Body of pancreas (tissue), 4 donors: ENCODE measurements at regions not wholly inside any gene's neighbourhood (a gene's known extent, or its start where the extent isn't known, plus 50 kb on each side); places are given as distances from the start of the nearest gene placed in this dataset.

Experiments
- ATAC-seq: fragments of 150-250 bp; one replicate; pipeline ENCODE4 v1.9.1; 2016
- DNase-seq, 4 donors: peaks; one replicate each; pipeline ENCODE4 v3.0.0-alpha.2; 2019
- H3K27ac ChIP-seq, 4 donors: fragments of 200-600 bp; sonication (generic); 1 replicate in 3 of 4; 2 replicates in 1 of 4; pipeline versions ENCODE4 v1.5.1 to v1.6.1; 2016 to 2019; ENCODE audit warnings: mild to moderate bottlenecking in 1 of 4, mixed read lengths in 1 of 4, moderate library complexity in 1 of 4
- H3K27me3 ChIP-seq, 2 donors: fragments of 200-600 bp; sonication (generic); one replicate each; pipeline ENCODE4 v1.6.0; 2016; ENCODE audit warnings: mild to moderate bottlenecking in 1 of 2
- H3K36me3 ChIP-seq, 2 donors: fragments of 200-600 bp; sonication (generic); replicated peaks in 1 of 2; 2 replicates each; pipeline ENCODE4 v1.5.1; 2016; ENCODE audit warnings: low read depth in 2 of 2; ENCODE audit not compliant: insufficient read depth in 1 of 2
- H3K4me1 ChIP-seq: fragments of 200-600 bp; sonication (generic); one replicate; pipeline ENCODE4 v1.6.0; 2016
- H3K4me3 ChIP-seq, 2 donors: fragments of 200-600 bp; sonication (generic); 1 replicate in 1 of 2; 2 replicates in 1 of 2; pipeline ENCODE4 v1.5.1; 2016 to 2019
- H3K9me3 ChIP-seq, 3 donors: fragments of 200-600 bp; sonication (generic); 1 replicate in 2 of 3; 2 replicates in 1 of 3; pipeline ENCODE4 v1.5.1; 2016
- CTCF ChIP-seq, 7 experiments: fragments of 450-650 bp in 4 of 7; fragments of 200-600 bp in 3 of 7; sonication (generic) in 3 of 7; IDR thresholded peaks; one replicate each; pipeline ENCODE4 v1.5.1; 2016 to 2019; ENCODE audit warnings: antibody characterized with exemption in 7 of 7
- POLR2A ChIP-seq, 3 donors: fragments of 450-650 bp; IDR thresholded peaks; one replicate each; pipeline ENCODE4 v1.6.1; 2016; ENCODE audit warnings: antibody characterized with exemption in 3 of 3, mild to moderate bottlenecking in 2 of 3
- WGBS, 2 donors: methylation state at CpG; one replicate each; pipeline ENCODE4 v1.1.5; 2017; 5-methylcytosine and 5-hydroxymethylcytosine counted together
- intact Hi-C: fragments of 100-400 bp; cut with DNase I; formaldehyde crosslinking; loops from one replicate; pipeline ENCODE4 v1.15.1; 2023

DNA sequence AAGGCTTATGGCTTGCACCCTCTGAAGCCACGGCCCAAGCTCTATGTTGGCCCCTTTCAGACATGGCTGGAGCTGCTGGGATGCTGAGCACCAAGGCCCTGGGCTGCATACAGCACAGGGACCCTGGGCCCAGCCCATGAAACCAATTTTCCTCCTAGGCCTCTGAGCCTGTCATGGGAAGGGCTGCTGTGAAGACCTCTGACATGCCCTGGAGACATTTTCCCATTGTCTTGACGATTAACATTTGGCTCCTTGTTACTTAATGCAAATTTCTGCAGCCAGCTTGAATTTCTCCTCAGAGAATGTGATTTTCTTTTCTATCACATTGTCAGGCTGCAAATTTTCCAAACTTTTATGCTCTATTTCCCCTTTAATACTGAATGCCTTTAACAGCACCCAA is 844.7 kb downstream of the PCDH18 start:
- H3K9me3 ChIP-seq, result no peaks in the 10 kb centered on the region
- no peak overlapping the region for H3K27ac ChIP-seq
- 47 to 66% methylated on average over 2 of the region's 2 CpGs for WGBS, 2 donors
- no peak overlapping the region for H3K4me3 ChIP-seq
- no peaks in the 10 kb centered on the region for H3K36me3 ChIP-seq
- H3K27me3 ChIP-seq, result no peaks in the 10 kb centered on the region
- H3K4me1 ChIP-seq, result no peaks in the 10 kb centered on the region
- TF ChIP-seq POLR2A (IDR thresholded peaks at IDR 0.05), result no peak
- TF ChIP-seq CTCF (IDR thresholded peaks at IDR 0.05), result no peak
- intact Hi-C loops, result no loop called here
- no peak for ATAC-seq
- DNase-seq, result no peak

- no peak for DNase-seq
- Histone ChIP-seq H3K27me3 (no peaks in the 10 kb centered on the region), H3K9me3 (no peaks in the 10 kb centered on the region), H3K36me3 (no peaks in the 10 kb centered on the region), H3K4me1 (no peaks in the 10 kb centered on the region), H3K4me3 (no peak overlapping the region), H3K27ac (no peak overlapping the region)
- intact Hi-C loops, result no loop called here
- ATAC-seq, result no peak
- TF ChIP-seq POLR2A (IDR thresholded peaks at IDR 0.05) (no peak), CTCF (IDR thresholded peaks at IDR 0.05) (no peak)
- 72 to 81% methylated on average over 6 of the region's 6 CpGs for WGBS, 2 donors
Measured at GRCh38 chr4:136687118-136687517, 845.2 kb downstream of the PCDH18 start.

DNA sequence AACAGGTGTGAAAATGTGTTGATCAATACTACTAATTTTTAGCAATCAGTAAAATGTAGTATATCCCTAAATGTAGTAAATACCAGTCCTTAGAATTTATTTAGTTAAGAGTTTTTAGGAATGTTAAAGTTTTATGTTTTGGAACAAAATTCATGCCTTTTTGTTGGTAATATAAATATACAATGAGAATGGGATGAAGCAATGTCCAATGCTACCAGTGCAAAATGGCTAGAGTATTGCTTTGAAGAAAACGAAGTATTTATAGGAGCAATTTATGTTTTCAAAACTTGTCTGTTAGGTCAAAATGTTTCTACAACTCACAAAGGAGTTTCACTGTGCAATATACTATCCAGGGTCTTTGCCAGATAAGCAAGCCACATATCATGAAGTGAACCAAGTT is 851.5 kb downstream of the PCDH18 start:
- no peaks in the 10 kb centered on the region for H3K36me3 ChIP-seq
- no peak overlapping the region for H3K27ac ChIP-seq
- DNase-seq (no peak), ATAC-seq (no peak)
- 33 to 59% methylated on average over 1 of the region's 1 CpG for WGBS, 2 donors
- no peak overlapping the region for H3K4me3 ChIP-seq
- intact Hi-C loops, result no loop called here
- H3K9me3 ChIP-seq, result no peaks in the 10 kb centered on the region
- no peaks in the 10 kb centered on the region for H3K27me3 ChIP-seq
- TF ChIP-seq POLR2A (IDR thresholded peaks at IDR 0.05) (no peak), CTCF (IDR thresholded peaks at IDR 0.05) (no peak)
- no peaks in the 10 kb centered on the region for H3K4me1 ChIP-seq

DNA sequence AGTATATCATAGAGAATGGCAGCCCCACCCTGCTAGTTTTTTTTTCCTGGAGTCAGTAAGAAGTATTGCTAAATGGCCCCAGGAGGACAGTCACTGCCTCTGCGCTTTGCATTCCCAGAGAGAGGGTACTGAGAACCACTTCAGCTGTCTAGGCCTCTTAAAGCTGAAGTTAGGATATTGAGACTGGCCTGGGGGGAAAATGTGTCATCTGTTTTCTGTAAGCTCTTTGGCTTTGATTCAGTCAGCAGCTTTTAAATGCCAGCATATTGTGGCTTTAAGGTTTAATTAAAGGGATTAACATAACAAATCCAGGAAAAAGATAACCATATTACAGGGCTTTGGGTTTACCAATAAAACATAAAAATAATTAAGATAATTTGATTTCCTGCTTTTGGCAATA is 852.0 kb downstream of the PCDH18 start:
- intact Hi-C loops, result no loop called here
- Histone ChIP-seq H3K4me3 (no peak overlapping the region), H3K4me1 (no peaks in the 10 kb centered on the region), H3K9me3 (no peaks in the 10 kb centered on the region), H3K27ac (no peak overlapping the region), H3K27me3 (no peaks in the 10 kb centered on the region), H3K36me3 (no peaks in the 10 kb centered on the region)
- DNase-seq (no peak), ATAC-seq (no peak)
- TF ChIP-seq CTCF (IDR thresholded peaks at IDR 0.05), result no peak
- no peak for TF ChIP-seq POLR2A (IDR thresholded peaks at IDR 0.05)
- 87 to 88% methylated on average over 1 of the region's 1 CpG for WGBS, 2 donors

DNA sequence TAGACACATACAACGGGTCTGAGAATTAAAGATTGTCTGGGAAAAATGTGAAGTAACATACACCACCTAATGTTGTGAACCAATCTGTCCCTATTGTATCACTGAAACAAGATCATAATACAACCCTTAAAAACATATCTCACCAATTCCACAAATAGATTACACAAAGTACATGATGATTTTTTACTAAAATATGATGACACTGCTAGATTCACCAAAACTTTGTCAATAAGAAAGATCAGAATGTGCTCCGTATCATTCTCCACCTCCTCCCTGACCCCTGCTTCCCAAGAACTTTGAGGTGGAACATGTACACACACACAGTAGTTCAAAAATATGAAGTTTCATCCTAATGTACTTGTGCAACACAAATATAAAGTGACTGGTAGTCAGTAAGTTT is 862.0 kb downstream of the PCDH18 start:
- Histone ChIP-seq H3K4me3 (no peak overlapping the region), H3K27me3 (no peaks in the 10 kb centered on the region), H3K9me3 (no peaks in the 10 kb centered on the region), H3K27ac (no peak overlapping the region), H3K4me1 (no peaks in the 10 kb centered on the region), H3K36me3 (no peaks in the 10 kb centered on the region)
- no peak for TF ChIP-seq POLR2A (IDR thresholded peaks at IDR 0.05)
- no peak for TF ChIP-seq CTCF (IDR thresholded peaks at IDR 0.05)
- WGBS, 2 donors, result 55 to 70% methylated on average over 2 of the region's 2 CpGs
- ATAC-seq (no peak), DNase-seq (no peak)
- intact Hi-C loops, result no loop called here
